CD4-positive, alpha-beta T cell treated with Interleukin-15 for 1 hour (primary cell): ENCODE measurements at regions not wholly inside any gene's neighbourhood (a gene's known extent, or its start where the extent isn't known, plus 50 kb on each side); places are given as distances from the start of the nearest gene placed in this dataset.
"Not testable (repeated sequence)": the region's sequence is repeated elsewhere in the genome, so short reads cannot be mapped to it uniquely, and the experiment has no call there.

ENCODE experiments used
- DNase-seq: peaks from one replicate; pipeline ENCODE4 v3.0.0-alpha.2; 2020

DNA sequence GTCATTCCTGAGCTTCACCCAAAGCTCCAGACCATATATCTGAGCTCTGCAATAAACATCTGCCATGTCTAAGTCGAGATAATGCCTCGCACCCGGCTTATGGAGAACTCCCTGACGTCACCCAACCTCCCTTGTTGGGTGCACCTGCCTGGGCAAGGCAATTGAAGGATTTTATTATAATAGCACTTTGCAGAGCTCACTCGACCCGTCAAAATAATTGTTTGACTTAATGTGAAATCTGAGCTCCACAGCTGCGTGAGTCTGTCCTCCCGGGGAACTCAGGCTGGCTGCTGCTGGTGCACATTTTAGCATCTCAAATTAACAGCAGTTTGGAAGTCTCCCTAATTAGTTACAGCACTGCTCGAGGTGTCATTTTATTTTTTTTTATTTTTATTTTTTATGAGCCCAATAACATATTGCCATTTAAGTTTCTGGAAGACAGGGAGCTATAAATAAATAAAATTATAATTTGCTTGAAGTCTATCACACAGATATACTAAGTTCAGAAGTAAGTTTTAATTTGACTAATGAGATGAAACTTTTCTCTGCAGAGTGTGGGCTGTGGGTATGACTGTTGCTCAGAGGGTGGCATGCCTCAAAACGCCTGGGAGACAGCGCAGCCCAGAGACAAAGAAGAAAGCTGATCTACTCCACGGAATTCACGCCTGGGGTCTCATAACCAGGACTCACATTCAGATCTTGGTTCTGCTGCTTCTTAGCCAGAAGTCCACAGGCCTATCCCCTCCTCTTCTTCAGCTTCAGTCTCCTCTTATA is 401.4 kb upstream of the C16orf82 start:
- no peak for DNase-seq

DNA sequence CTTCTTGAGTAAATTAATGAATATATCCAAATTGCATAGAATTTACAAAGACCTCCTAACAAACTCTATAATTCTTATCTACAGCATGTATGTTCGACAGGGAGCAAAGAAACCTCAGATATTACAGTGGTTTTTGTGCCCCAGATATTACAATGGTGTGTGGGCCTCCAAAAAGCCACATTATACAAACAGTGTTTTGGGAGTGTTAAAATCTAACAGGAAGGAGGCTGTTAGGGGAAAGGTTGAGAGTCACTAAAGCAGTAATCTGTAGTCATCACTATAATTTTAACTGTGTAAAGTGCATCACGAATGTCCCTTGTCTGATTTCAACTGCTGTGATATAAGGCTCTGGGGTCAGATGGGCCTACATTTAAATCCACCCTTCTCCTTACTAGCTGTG is 400.2 kb upstream of the C16orf82 start:
- DNase-seq = no peak

DNA sequence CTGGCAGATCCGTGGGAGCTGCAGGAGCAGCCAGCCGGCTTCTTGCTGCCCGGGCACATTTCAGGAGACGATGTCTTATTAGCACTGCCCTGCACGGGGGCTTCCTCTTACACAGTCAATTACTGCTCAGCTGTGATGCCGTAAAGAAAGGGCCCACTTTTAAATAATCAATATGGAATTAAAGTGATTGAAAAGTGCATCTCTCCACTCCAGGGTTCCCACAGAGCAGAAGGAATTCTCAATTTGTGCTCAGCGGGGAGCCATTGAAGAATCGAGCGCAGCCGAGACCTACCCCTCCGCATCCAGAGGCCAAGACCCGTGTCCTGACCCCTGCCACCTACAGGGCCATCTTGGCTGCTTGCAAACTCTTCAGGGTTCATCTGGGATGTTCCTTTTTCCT is 399.4 kb upstream of the C16orf82 start:
- DNase-seq = no peak

DNA sequence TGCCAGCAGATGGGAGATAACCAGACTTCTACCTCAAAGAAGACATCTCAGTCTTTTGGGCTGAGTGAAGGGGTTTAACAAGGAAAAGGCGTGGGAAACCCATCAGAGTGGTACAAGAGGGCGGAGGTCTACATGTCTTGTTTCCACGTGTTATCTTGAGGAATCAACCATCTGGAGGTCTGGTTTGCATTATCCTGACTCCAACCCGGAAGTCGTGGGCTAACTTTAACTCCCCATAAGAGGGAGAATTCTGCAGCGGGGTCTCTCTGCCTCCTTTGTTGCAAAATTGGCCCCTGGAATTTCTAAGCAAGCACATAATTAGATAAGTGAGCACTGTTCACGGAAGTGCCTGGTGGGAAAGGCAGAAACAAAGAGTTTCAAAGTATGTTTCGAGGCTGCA is 398.7 kb upstream of the C16orf82 start:
- no peak for DNase-seq

DNA sequence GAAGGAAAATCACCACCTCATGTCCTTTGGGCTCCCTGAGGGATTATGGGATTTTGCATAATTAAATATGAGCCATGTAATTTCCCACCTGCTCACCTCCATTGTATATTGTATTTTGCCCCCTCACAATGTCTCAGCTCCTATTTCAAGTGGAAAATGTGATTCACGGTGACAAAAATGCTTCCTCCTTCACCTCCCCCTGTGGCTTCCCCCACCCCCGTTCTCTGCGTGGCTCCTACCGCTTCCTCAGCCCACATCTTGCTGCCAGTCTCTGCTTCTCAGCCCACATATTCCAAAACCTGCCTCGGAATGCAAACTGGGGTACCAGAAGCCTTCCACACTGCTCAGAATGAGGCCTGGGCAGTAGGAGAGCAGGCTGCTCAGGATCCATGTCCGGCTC is 394.5 kb upstream of the C16orf82 start:
- no peak for DNase-seq

DNA sequence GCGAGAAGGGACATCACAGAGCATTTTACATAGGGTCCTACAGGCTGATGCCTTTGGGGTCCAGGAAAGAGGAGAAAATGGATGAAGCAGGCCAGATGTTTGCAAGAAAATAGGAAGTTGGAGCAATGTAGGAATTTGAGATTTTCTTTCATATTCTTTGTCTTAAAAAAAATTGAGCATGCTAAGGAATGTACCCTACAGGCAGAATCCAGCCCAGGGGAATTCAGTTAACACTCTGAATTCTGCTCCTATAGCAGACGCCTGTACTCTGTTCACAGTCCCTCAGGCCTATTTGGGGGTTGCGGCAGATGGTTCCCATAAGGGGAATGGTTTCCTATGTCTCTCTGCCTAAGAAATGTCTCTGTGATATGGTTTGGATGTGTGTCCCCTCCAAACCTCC is 393.7 kb upstream of the C16orf82 start:
- no peak for DNase-seq

DNA sequence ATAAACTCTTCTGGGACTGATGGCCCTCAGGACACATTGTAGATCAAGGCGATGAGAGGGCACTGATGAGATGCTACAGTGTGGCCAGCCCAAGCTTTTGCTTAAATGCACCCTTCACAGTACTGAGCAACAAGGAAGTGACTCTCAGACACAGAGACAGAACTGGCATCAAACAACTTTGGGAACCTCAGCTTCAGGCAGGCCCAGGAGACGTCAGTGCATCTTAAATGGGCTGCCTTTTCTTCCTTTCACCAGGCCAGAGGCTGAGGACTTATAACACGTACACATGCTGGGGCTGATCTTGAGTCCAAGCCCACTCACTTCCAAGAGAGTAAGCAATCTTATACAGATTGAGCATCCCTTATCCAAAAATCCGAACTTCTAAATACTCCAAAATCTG is 386.1 kb upstream of the C16orf82 start:
- no peak for DNase-seq

DNA sequence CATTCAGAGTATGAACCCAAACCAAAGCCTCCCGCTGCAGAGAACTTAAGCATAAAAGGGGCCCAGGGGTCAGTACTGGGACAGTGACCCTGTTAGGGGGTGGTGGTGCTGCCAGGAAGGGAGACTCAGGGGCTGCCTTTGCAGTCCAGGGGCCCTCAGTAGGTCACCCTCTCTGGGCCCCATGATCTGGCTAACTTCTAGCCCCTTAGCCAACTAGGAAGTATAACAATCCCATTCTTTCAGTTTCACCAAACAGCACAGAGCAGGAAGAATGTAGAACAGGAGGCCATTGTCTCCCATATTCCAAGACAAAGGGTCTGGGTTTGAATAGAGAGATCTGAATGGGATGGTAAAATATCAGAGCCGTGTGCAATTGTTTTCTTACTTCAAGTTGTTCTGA is 378.6 kb upstream of the C16orf82 start:
- no peak for DNase-seq

DNA sequence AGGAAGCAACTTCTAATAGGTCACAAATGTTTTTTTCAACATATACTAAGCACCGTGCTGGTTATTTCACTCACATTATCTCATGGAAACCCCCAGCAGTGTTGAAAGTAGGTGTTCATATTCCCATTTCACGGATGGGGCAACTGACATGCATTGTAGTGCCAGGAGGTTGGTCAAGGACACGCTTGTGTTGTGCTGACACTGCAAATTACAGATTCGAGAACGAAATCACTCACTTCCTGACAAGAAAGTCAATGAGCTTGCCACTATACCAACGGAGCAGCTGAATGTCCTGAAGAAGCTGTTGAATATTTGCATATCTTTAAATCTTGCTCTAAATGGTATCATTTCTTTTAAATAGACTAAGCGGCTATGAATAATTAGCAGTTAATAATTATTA is 378.0 kb upstream of the C16orf82 start:
- DNase-seq = no peak

DNA sequence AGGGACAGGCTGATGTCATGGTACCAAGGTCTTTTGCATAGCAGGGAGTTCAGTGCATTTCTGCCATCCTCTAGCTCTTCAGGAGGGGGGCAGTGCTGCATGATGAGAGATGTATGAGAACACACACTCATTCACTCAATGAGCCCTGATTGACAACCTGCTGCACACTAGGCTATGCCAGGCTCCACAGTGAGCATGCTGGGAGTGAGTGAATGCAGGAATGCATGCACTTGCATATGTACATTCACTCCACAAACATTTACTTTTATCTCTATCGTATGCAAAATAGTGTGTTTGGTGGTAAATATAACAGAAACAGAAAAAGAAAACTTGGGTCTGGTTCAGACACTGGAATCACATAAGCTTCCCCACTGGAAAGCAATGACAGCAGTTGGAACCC is 374.1 kb upstream of the C16orf82 start:
- no peak for DNase-seq

DNA sequence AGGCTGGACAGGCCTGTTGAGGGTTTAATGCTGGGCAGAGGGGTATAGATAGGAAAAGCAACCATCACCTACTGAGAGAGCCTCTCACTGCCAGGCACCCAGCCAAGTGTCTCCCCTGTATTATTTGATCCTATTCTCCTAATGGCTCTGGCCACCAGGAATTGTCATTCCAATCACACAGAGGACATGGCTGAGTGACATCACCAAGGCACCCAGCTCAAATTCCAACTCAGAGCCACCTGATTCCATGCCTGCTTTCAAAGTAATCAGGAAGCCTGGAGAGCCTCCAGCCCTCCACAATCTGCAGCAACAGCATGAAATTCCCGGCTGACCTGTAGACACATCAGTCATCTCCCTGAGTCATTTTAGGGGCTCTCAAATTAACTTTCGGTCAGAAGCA is 368.9 kb upstream of the C16orf82 start:
- DNase-seq = no peak

DNA sequence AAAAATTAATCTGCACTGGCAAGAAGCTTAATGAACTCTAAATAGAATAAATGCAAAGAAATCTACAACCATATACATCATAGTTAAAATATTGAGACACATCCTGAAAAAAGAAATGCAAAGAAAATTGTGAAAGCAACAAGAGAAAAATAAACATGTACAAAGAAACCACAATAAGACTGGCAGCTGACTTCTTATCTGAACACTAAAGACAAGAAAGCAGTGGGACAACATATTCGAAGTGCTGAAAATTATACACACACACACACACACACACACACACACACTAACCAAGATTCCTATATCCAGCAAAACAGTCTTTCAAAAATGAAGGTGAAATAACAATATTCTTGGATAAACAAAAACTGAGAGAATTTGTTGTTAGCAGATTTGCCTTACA is 366.5 kb upstream of the C16orf82 start:
- no peak for DNase-seq

DNA sequence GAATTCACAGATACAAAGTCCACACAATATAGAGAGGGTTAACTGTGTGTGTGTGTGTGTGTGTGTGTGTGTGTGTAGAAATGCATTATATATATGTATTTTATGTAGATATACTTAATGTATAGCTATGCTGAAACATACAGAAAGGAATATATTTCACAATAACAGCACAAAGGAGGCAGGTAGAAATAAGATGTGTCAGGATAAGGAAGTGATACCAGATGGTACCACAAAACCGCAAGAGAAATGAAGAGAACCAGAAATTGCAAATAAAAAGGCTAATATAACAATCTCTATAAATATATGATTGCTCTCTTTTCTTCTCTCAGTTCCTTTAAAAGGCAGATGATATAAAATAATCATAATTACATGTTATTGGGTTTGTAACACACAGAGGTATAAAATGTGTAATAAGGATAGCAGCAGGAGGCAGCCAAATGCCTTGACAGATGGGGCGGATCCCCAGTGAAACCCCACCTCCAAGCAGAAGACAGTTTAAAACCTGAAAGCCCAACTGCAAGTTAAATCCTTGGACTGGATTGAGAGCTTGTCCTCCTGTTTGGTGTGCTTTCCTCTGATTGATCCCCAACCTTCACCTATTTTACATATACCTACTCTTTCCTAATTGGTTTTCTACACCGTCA is 365.4 kb upstream of the C16orf82 start:
- no peak for DNase-seq

DNA sequence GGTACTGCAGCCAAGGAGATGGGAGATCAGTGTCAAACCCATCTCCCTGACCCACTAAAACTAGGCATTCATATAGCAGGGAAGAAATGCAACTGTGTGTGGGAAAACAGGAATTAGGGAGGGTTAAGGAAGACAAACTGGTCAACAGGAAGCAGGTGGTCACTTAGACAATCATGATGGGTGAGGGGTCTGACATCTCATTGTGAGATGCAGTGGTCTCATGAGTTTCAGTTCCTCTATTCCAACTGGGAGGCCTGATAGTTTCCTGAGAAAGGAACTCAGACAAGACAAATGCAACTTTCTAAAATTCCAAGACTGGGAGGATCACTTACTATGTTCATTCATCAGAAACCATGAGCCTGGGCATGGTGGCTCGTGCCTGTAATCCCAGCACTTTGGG is 361.4 kb upstream of the C16orf82 start:
- no peak for DNase-seq

DNA sequence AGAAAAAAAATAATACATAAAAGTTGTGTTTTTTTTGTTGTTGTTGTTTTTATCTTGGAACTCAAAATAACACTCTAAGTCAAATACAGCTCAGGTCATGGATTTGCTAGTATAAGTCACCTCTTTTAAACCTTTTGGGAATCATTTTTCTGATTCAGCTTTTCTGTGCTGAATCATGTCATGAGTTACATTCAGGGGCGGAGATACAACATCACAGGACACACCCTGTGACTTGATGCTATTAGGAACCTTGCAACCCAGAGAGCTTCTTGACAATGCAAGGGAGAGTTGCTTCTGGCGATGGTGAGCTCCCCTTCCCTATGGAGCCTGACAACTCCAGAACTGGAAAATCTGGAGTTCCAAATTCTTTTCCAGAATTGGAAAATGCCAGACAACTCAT is 358.3 kb upstream of the C16orf82 start:
- DNase-seq = no peak

DNA sequence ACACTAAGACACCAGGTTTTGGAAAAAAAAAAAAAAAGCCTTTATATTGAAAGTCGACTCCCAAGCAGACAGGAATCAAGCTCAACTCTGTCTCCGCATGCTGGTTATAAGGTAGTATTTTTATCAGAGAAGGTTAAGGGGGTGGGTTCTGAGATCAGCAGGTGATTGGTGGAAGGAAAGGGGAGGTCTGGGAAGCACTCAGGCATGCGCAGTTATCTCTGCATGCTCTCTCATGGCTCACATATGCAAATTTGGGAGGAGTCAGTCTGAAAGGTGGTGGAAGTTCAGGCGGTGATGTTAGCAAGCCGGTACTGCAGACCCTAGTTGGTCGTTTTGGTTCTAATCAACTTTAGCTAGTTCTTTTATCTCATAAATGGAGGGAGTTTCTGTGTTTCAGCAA is 357.6 kb upstream of the C16orf82 start:
- DNase-seq = no peak

DNA sequence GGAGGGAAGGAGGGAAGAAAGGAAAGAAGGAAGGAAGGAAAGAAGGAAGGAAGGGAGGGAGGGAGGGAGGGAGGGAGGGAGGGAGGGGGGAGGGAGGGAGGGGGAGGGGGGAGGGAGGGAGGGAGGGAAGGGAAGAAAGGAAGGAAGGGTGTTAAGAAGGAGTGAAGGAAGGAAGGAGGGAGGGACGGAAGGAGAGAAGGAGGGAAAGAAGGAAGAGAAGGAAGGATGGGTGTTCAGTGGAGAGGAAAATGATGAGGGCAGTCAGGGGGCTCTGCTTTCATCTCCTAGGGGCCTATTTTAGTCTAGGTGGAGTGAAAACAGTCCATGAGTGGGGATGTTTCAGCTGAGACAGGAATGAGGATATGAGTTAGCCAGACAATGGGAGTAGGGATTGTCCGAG is 357.0 kb upstream of the C16orf82 start:
- no peak for DNase-seq

DNA sequence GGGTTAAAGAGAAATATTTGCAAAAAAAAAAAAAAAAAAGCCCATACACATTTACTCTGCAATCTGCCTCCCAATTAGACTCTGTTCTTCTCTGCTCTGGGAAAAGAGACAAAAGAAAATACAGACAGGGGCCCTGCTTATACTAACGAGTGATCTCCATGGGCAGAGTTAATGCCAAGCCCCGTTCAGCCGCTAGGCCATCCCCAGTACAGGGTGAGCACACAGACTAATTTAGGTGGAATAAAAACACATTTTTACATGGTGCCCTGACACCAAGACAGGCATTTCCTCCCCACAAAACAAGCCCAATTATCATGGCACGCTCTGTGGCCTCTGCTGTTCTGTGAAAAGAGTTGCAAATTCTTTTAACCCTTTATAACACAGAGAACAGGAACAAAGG is 356.3 kb upstream of the C16orf82 start:
- DNase-seq = no peak

DNA sequence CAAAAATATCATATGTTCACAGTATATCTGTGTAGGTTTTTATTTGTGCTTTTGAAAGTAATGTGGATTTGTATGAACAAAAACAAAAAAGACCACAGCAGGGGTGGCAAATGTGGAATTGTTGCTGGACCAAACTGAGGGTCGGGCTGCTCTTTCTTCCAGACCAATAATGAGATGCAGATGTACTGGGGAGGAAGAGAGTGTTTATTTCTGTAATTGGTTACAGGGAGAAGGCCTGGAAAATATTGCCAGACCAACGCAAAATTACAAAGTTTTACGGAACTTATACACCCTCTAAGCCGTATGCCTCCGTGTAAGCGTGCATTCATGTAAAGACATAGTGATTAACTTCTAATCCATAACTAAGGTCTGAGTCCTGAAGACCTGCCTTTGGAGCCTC is 353.9 kb upstream of the C16orf82 start:
- no peak for DNase-seq

DNA sequence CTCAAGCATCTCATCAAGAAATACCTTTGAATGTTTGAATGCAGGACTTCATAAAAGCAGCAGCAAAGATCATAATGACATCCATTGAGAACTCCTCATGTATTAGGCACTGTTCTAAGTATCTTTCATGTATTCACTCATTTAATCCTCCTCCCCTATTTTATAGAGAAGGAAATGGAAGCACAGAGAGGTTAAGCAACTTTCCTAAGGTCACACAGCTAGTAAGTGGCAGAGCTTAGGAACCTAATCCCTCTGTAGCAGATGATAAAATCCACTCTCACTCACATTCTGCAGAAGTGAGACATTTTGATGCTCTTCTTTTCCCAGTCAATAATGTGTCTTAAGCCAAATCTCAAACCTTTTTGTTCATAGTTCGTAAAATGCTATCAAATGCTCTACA is 350.8 kb upstream of the C16orf82 start:
- no peak for DNase-seq

DNA sequence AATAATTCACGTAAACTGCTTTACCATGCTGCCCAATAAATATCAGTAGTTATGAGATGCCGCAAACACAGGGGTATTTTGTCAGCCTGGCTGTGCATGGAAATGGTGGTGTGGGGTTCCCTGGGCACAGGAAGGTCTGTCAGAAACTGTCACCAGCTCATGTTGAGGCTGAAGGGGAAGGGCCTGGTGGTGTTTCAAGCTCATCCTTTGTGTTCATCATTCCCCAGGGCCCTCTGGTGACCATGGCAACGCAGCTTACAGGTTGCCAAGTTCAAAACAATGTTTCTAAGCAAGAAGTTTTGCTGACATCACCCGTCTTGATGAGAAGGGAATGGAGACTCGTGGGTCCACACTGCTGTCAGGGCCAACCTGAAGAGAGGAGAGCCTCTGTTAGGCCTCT is 348.9 kb upstream of the C16orf82 start:
- no peak for DNase-seq

DNA sequence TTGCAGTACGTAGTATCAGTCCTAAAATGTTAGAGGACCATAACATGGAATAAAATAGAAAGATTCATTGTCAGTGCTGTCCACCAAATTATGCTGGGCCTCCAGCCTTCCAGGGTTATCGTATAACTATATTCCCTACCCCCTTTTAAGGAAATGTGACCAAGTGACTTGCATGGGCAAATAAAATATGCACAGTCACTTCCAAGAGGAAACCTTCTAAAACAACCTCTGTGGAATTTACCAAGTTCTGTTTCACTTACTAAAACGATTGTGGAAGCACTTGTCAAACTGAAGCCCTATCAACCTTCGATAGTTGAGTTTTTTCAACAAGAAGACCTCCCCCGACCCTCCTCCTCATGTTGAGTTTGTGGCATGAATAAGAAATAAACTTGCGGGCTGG is 345.4 kb upstream of the C16orf82 start:
- no peak for DNase-seq

DNA sequence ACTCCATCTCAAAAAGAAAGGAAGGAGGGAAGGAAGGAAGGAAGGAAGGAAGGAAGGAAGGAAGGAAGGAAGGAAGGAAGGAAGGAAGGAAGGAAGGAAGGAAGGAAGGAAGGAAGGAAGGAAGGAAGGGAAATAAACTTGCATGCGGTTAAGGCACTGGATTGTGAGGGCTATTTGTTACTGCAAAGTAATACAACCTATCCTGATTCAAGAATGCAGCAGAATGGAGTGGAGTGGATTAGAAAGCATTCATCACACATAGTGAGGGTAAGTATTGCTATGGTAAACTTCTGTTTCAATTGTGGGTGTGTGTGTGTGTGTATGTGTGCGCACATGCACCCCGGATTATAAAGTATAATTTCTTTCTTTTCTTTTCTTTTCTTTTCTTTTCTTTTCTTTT is 344.8 kb upstream of the C16orf82 start:
- not testable (repeated sequence) for DNase-seq

DNA sequence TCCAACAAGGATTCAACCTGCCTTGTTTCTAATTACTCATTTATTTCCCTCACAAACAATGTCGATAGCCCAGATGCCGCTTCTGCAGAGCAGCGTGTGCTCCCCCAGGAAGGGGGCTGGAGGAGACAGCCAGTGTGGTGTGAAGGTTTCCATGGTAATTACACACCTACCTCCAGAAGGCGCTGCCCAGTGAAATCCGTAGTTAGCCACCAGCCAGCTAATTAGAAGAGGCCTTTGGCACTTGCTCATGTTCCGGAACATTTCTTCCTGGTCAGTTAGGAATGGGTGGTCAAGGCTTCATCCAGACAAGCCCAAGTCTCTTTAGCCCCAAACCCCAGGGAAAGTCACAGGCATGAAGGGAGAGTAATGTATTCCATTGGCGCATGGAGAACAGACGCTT is 342.5 kb upstream of the C16orf82 start:
- no peak for DNase-seq

DNA sequence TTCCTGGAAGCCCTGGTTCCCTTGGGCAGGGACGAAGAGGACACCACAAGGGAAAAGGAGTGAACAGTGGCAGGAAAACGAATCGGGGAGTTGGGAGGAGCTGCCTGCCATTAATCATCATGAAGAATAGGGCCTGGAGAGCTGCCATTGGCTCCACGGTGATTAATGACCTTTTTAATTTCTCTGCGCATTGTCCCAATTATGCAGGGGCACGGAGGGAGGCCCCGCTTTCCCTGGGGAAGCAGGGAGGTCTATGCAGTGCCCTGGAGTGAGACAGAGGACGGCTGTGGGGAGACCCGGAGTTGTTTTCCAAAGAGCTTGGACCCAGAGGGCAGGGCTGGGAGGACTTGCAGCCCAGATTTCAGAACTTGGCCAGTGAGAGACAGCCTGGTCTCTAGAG is 338.9 kb upstream of the C16orf82 start:
- DNase-seq = no peak
